ENCODE measurements at regions not wholly inside any gene's neighbourhood (a gene's known extent, or its start where the extent isn't known, plus 50 kb on each side); places are given as distances from the start of the nearest gene placed in this dataset.

- DNase-seq (ENCODE audit: low read depth in 2 of 2): no peak
- no peak for TF ChIP-seq CTCF (IDR thresholded peaks at IDR 0.05; ENCODE audit: low read depth, low read length)
- H3K4me3 ChIP-seq (replicated peaks in 1 of 2; ENCODE audit: low read depth in 2 of 2, low read length in 2 of 2): no peak overlapping the region
These were observed 1164.2 kb downstream of the PCDH17 start for GRCh38 chr13:58795715-58796114.

DNA sequence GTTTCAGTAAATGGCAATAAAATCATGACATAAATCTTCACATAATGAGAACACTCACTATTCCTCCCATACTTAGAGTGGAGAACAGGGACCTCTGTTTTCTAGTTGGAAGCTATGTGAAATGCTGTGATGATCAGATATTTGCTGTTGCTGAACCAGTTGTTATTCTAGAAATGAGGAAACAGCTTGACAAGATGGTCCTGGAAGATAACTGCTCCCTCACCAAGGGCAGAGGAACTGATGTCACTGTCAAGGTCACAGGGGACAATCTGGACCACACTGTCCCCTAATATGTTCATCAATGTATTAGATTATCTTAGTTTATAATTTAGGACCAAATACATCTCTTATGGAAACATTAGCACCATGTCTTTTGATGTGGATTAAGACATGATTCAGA, 1173.3 kb downstream of the PCDH17 start:
- no peak for DNase-seq (ENCODE audit: low read depth in 2 of 2)
- H3K4me3 ChIP-seq (replicated peaks in 1 of 2; ENCODE audit: low read depth in 2 of 2, low read length in 2 of 2): no peak overlapping the region
- no peak for TF ChIP-seq CTCF (IDR thresholded peaks at IDR 0.05; ENCODE audit: low read depth, low read length)

DNA sequence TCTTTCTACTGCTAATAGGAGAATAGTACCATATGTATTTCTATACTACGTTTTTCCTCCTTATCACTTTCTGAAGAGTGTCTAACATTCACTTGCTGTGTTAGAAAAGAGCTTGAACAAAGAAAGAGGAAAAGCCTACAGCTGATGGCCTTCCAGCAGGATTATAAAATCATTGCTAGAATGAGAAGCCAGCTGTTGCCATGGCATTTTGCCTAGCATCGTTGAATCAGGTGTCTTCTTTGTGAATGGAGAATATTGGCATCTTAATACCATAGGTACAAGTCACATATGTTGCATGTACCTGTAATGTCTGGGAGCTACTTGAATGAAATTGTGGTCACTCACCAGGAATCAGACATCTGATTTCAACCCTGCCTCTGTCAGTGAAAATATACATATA, 1174.9 kb downstream of the PCDH17 start:
- no peak for DNase-seq (ENCODE audit: low read depth in 2 of 2)
- no peak overlapping the region for H3K4me3 ChIP-seq (replicated peaks in 1 of 2; ENCODE audit: low read depth in 2 of 2, low read length in 2 of 2)
- TF ChIP-seq CTCF (IDR thresholded peaks at IDR 0.05; ENCODE audit: low read depth, low read length): no peak

GRCh38 chr13:58823701-58824100, 1192.2 kb downstream of the PCDH17 start:
- no peak for DNase-seq (ENCODE audit: low read depth in 2 of 2)
- no peak for TF ChIP-seq CTCF (IDR thresholded peaks at IDR 0.05; ENCODE audit: low read depth, low read length)
- H3K4me3 ChIP-seq (replicated peaks in 1 of 2; ENCODE audit: low read depth in 2 of 2, low read length in 2 of 2): no peak overlapping the region

GRCh38 chr13:58827904-58828303, 1196.4 kb downstream of the PCDH17 start:
- no peak overlapping the region for H3K4me3 ChIP-seq (replicated peaks in 1 of 2; ENCODE audit: low read depth in 2 of 2, low read length in 2 of 2)
- DNase-seq (ENCODE audit: low read depth in 2 of 2): no peak
- no peak for TF ChIP-seq CTCF (IDR thresholded peaks at IDR 0.05; ENCODE audit: low read depth, low read length)

DNA sequence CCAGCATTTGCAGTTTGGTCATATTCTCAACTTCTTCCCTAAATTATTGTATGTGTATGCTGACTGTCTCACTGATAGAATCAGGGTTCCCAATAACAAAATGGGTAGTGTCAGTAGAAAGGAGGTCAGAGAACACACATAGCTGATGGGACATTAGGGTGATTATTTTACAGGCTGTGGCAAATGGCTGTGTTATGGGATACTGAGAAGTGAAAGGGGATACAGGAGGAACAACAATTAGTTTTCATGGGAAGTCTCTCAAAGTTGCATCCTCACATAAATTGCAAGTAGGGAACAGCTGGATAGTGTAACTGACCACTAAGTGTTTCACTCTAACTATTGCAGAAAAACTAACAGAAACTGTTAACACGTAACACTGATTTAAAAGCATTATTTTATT, 1199.3 kb downstream of the PCDH17 start:
- H3K4me3 ChIP-seq (replicated peaks in 1 of 2; ENCODE audit: low read depth in 2 of 2, low read length in 2 of 2): no peak overlapping the region
- no peak for DNase-seq (ENCODE audit: low read depth in 2 of 2)
- TF ChIP-seq CTCF (IDR thresholded peaks at IDR 0.05; ENCODE audit: low read depth, low read length): no peak

DNA sequence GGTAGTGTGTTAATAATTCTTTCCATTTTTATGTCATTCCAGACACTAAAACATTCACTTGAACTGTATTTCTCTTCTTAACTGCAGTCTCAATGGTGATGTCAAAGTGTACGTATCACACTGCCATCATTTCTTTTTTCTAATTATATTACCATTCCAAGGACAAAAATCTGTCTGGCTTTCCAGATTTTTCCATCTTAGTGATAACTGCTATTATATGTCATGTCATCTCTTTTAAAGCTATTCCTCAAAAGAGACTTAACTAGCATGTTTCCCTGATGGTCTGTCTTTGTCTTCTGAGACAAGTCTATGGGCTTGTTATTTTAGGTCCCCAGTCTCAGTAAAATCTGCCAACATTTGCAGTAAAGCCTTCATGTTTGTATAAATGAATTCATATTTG, 1207.1 kb downstream of the PCDH17 start:
- no peak for DNase-seq (ENCODE audit: low read depth in 2 of 2)
- no peak overlapping the region for H3K4me3 ChIP-seq (replicated peaks in 1 of 2; ENCODE audit: low read depth in 2 of 2, low read length in 2 of 2)
- TF ChIP-seq CTCF (IDR thresholded peaks at IDR 0.05; ENCODE audit: low read depth, low read length): no peak
